Vagina (tissue), 2 donors: ENCODE measurements at regions not wholly inside any gene's neighbourhood (a gene's known extent, or its start where the extent isn't known, plus 50 kb on each side); places are given as distances from the start of the nearest gene placed in this dataset.

Experiments used
- DNase-seq, 2 donors: peaks; one replicate each; pipeline ENCODE4 v3.0.0-alpha.2; 2017; ENCODE audit errors: extremely low spot score in 2 of 2
- H3K27ac ChIP-seq: fragments of 200-600 bp; sonication (generic); one replicate; pipeline ENCODE4 v1.5.1; 2019
- H3K27me3 ChIP-seq: fragments of 200-600 bp; sonication (generic); one replicate; pipeline ENCODE4 v1.5.1; 2019
- H3K36me3 ChIP-seq, 2 donors: fragments of 200-600 bp; sonication (generic); one replicate each; pipeline ENCODE4 v1.5.1; 2017 to 2019
- H3K4me1 ChIP-seq: fragments of 200-600 bp; sonication (generic); one replicate; pipeline ENCODE4 v1.5.1; 2019
- H3K4me3 ChIP-seq, 2 donors: fragments of 200-600 bp; sonication (generic); 1 replicate in 1 of 2; 2 replicates in 1 of 2; pipeline ENCODE4 v1.5.1; 2016 to 2019
- H3K9me3 ChIP-seq: fragments of 200-600 bp; sonication (generic); one replicate; pipeline ENCODE4 v1.5.1; 2019
- POLR2A ChIP-seq, 2 donors: fragments of 450-650 bp; IDR thresholded peaks; one replicate each; pipeline ENCODE4 v1.6.1; 2017; ENCODE audit warnings: antibody characterized with exemption in 2 of 2, mild to moderate bottlenecking in 2 of 2, moderate library complexity in 2 of 2
- POLR2AphosphoS5 ChIP-seq, 2 donors: sonication (generic); formaldehyde crosslinking; IDR thresholded peaks; one replicate each; pipeline ENCODE4 v1.9.0; 2017; ENCODE audit warnings: antibody characterized with exemption in 2 of 2, mild to moderate bottlenecking in 2 of 2, low read depth in 1 of 2; ENCODE audit not compliant: insufficient read depth in 1 of 2
- intact Hi-C: fragments of 100-400 bp; cut with DNase I; formaldehyde crosslinking; loops from one replicate; pipeline ENCODE4 v1.15.1; 2023
- TF ChIP-seq, protein P1 (sequence below), 3 experiments: fragments of 450-650 bp in 2 of 3; fragments of 200-600 bp in 1 of 3; sonication (generic) in 1 of 3; IDR thresholded peaks; one replicate each; pipeline ENCODE4 v1.5.1; 2017 to 2019; ENCODE audit warnings: antibody characterized with exemption in 3 of 3, mild to moderate bottlenecking in 2 of 3, moderate library complexity in 2 of 3

GRCh38 chr20:57837208-57838035 is 127.6 kb upstream of the PMEPA1 start:
- intact Hi-C loops: no loop called here
- no peaks in the 10 kb centered on the region for H3K36me3 ChIP-seq
- no peaks in the 10 kb centered on the region for H3K9me3 ChIP-seq
- no peak overlapping the region for H3K4me3 ChIP-seq
- no peak for DNase-seq
- no peak for TF ChIP-seq POLR2AphosphoS5 (IDR thresholded peaks at IDR 0.05; ENCODE audit: insufficient read depth in 1 of 2, low read depth in 1 of 2)
- TF ChIP-seq, protein P1, sequence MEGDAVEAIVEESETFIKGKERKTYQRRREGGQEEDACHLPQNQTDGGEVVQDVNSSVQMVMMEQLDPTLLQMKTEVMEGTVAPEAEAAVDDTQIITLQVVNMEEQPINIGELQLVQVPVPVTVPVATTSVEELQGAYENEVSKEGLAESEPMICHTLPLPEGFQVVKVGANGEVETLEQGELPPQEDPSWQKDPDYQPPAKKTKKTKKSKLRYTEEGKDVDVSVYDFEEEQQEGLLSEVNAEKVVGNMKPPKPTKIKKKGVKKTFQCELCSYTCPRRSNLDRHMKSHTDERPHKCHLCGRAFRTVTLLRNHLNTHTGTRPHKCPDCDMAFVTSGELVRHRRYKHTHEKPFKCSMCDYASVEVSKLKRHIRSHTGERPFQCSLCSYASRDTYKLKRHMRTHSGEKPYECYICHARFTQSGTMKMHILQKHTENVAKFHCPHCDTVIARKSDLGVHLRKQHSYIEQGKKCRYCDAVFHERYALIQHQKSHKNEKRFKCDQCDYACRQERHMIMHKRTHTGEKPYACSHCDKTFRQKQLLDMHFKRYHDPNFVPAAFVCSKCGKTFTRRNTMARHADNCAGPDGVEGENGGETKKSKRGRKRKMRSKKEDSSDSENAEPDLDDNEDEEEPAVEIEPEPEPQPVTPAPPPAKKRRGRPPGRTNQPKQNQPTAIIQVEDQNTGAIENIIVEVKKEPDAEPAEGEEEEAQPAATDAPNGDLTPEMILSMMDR (IDR thresholded peaks at IDR 0.05): no peak
- no peak for TF ChIP-seq POLR2A (IDR thresholded peaks at IDR 0.05)
- no peaks in the 10 kb centered on the region for H3K27me3 ChIP-seq
- H3K4me1 ChIP-seq: no peaks in the 10 kb centered on the region
- no peak overlapping the region for H3K27ac ChIP-seq

DNA sequence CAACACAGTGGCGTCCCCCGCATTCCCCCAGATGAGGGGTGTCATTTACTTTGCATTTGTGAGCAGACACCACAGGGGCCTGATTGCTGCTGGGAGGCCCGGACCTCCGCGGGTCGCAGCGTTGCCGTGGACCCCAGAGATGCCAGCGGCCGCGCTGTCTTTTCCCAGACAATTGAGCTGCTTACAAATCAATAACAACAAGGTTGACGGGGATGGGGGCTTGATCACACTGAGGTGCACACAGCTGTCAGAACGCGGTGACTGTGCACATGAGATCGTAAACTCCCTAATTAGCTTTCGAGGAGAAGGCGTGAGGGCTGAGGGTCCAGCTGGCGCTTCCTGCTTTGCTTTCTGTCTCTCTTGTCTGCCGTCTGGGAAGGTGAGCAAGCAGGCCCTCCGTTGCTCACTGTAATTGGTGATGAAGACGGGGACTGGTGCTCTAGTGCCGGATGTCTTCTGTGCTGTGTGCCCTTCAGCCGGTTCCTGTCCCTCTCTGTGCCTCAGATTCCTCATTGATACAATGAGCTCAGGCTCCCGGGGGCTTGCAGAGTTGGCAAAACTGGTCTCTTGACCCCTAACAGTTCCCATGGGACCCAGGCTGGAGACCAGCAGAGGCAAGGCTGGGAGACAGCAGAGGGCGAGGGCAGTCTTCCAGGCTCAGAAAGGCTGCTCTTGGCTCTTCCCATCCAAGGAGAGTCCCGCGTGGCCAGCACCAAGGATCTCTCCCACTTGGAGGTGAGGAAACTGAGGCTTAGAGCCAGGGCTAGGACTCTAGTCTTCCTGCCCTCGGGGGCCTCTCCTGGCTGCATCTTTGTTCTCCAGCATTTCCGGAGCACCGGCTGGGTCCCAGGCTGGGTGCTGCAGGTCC is 126.0 kb upstream of the PMEPA1 start:
- H3K36me3 ChIP-seq: no peaks in the 10 kb centered on the region
- H3K9me3 ChIP-seq: no peaks in the 10 kb centered on the region
- TF ChIP-seq, protein P1 (IDR thresholded peaks at IDR 0.05): no peak
- no peak for TF ChIP-seq POLR2A (IDR thresholded peaks at IDR 0.05)
- no peak for TF ChIP-seq POLR2AphosphoS5 (IDR thresholded peaks at IDR 0.05; ENCODE audit: insufficient read depth in 1 of 2, low read depth in 1 of 2)
- no peak overlapping the region for H3K27ac ChIP-seq
- H3K4me1 ChIP-seq: no peaks in the 10 kb centered on the region
- H3K27me3 ChIP-seq: no peaks in the 10 kb centered on the region
- intact Hi-C loops: no loop called here
- no peak overlapping the region for H3K4me3 ChIP-seq
- no peak for DNase-seq

- H3K27me3 ChIP-seq: no peaks in the 10 kb centered on the region
- H3K4me1 ChIP-seq: no peaks in the 10 kb centered on the region
- TF ChIP-seq POLR2A (IDR thresholded peaks at IDR 0.05) (no peak), POLR2AphosphoS5 (IDR thresholded peaks at IDR 0.05; ENCODE audit: insufficient read depth in 1 of 2, low read depth in 1 of 2) (no peak)
- TF ChIP-seq, protein P1 (IDR thresholded peaks at IDR 0.05): no peak
- no peaks in the 10 kb centered on the region for H3K9me3 ChIP-seq
- intact Hi-C loops: no loop called here
- DNase-seq: no peak
- H3K36me3 ChIP-seq: no peaks in the 10 kb centered on the region
- H3K27ac ChIP-seq: no peak overlapping the region
- H3K4me3 ChIP-seq: no peak overlapping the region
Observed at GRCh38 chr20:57835074-57835452, 125.2 kb upstream of the PMEPA1 start.

- H3K27me3 ChIP-seq: no peaks in the 10 kb centered on the region
- no peak overlapping the region for H3K27ac ChIP-seq
- H3K4me3 ChIP-seq: no peak overlapping the region
- H3K4me1 ChIP-seq: no peaks in the 10 kb centered on the region
- H3K36me3 ChIP-seq: no peaks in the 10 kb centered on the region
- intact Hi-C loops: no loop called here
- TF ChIP-seq POLR2AphosphoS5 (IDR thresholded peaks at IDR 0.05; ENCODE audit: insufficient read depth in 1 of 2, low read depth in 1 of 2) (no peak), POLR2A (IDR thresholded peaks at IDR 0.05) (no peak)
- TF ChIP-seq, protein P1 (IDR thresholded peaks at IDR 0.05): no peak
- H3K9me3 ChIP-seq: no peaks in the 10 kb centered on the region
- no peak for DNase-seq
Observed at GRCh38 chr20:57834306-57835073, 124.7 kb upstream of the PMEPA1 start.
